Kidney epithelial cell (primary cell): ENCODE measurements at regions not wholly inside any gene's neighbourhood (a gene's known extent, or its start where the extent isn't known, plus 50 kb on each side); places are given as distances from the start of the nearest gene placed in this dataset.

Experiments
- DNase-seq: peaks from one replicate; pipeline ENCODE4 v3.0.0-alpha.2; 2010; ENCODE audit warnings: low read depth
- H3K27me3 ChIP-seq: 2 replicates; pipeline ENCODE4 v1.6.0; 2011; ENCODE audit warnings: low read length; ENCODE audit not compliant: control insufficient read depth, insufficient read depth
- H3K36me3 ChIP-seq: 2 replicates; pipeline ENCODE4 v1.5.1; 2011; ENCODE audit warnings: low read length; ENCODE audit not compliant: control insufficient read depth, insufficient read depth
- H3K4me3 ChIP-seq: 2 replicates; pipeline ENCODE4 v1.5.1; 2011; ENCODE audit warnings: low read depth, mild to moderate bottlenecking, control low read depth, low read length
- CTCF ChIP-seq: IDR thresholded peaks from 2 replicates; pipeline ENCODE4 v1.5.1; 2011; ENCODE audit warnings: mild to moderate bottlenecking, moderate library complexity, low read length, control low read depth, inconsistent platforms; ENCODE audit not compliant: insufficient read depth, poor library complexity, severe bottlenecking

GRCh38 chr1:213561870-213562269 lies 425.9 kb upstream of the PROX1 start:
- no peak for TF ChIP-seq CTCF
- no peak overlapping the region for H3K4me3 ChIP-seq
- no peak for DNase-seq
- H3K36me3 ChIP-seq: no peaks in the 10 kb centered on the region
- no peaks in the 10 kb centered on the region for H3K27me3 ChIP-seq

- DNase-seq: no peak
- Histone ChIP-seq H3K27me3 (no peaks in the 10 kb centered on the region), H3K4me3 (no peak overlapping the region), H3K36me3 (no peaks in the 10 kb centered on the region)
- TF ChIP-seq CTCF: peak; percentile 22
Measured at GRCh38 chr1:213564215-213564659, 423.5 kb upstream of the PROX1 start.

- Histone ChIP-seq H3K36me3 (no peaks in the 10 kb centered on the region), H3K27me3 (no peaks in the 10 kb centered on the region), H3K4me3 (no peak overlapping the region)
- TF ChIP-seq CTCF: no peak
- DNase-seq: no peak
Measured at GRCh38 chr1:213568929-213569815, 418.6 kb upstream of the PROX1 start.

GRCh38 chr1:213569816-213570150 lies 418.0 kb upstream of the PROX1 start:
- TF ChIP-seq CTCF: no peak
- Histone ChIP-seq H3K27me3 (no peaks in the 10 kb centered on the region), H3K4me3 (no peak overlapping the region), H3K36me3 (no peaks in the 10 kb centered on the region)
- no peak for DNase-seq

- Histone ChIP-seq H3K4me3 (no peak overlapping the region), H3K36me3 (no peaks in the 10 kb centered on the region), H3K27me3 (no peaks in the 10 kb centered on the region)
- DNase-seq: no peak
- no peak for TF ChIP-seq CTCF
Measured at GRCh38 chr1:213570487-213570886, 417.3 kb upstream of the PROX1 start.

GRCh38 chr1:213571419-213571818 lies 416.4 kb upstream of the PROX1 start:
- Histone ChIP-seq H3K27me3 (no peaks in the 10 kb centered on the region), H3K36me3 (no peaks in the 10 kb centered on the region), H3K4me3 (no peak overlapping the region)
- DNase-seq: no peak
- TF ChIP-seq CTCF: no peak
